ENCODE measurements at regions not wholly inside any gene's neighbourhood (a gene's known extent, or its start where the extent isn't known, plus 50 kb on each side); places are given as distances from the start of the nearest gene placed in this dataset.

DNA sequence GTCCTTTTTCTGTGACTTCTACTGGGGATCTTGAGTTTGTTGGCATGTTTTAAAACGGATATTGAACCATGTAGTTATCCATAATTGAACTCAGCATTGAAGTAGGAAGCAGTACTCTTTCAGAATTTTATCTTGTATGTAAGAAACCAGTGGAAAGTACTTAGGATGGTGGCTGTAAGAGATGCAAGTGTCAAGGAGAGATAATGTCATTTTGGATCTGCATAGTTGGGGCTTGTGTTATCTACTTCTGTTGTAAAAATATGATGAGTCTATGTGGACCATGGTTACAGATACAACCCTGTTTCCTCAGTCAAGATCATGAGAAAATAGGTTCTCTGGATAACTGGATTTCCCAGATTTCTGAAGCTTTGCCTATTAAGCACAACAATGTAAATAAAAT is 113.7 kb downstream of the NAB1 start:
- TF ChIP-seq, protein P1, sequence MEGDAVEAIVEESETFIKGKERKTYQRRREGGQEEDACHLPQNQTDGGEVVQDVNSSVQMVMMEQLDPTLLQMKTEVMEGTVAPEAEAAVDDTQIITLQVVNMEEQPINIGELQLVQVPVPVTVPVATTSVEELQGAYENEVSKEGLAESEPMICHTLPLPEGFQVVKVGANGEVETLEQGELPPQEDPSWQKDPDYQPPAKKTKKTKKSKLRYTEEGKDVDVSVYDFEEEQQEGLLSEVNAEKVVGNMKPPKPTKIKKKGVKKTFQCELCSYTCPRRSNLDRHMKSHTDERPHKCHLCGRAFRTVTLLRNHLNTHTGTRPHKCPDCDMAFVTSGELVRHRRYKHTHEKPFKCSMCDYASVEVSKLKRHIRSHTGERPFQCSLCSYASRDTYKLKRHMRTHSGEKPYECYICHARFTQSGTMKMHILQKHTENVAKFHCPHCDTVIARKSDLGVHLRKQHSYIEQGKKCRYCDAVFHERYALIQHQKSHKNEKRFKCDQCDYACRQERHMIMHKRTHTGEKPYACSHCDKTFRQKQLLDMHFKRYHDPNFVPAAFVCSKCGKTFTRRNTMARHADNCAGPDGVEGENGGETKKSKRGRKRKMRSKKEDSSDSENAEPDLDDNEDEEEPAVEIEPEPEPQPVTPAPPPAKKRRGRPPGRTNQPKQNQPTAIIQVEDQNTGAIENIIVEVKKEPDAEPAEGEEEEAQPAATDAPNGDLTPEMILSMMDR (IDR thresholded peaks at IDR 0.05; ENCODE audit: insufficient read depth, low read length): no peak
- no peak for TF ChIP-seq SPI1 (IDR thresholded peaks at IDR 0.05; ENCODE audit: borderline replicate concordance, low read depth)

Data from HL-60 (cell line).